ENCODE measurements at regions not wholly inside any gene's neighbourhood (a gene's known extent, or its start where the extent isn't known, plus 50 kb on each side); places are given as distances from the start of the nearest gene placed in this dataset.

DNA sequence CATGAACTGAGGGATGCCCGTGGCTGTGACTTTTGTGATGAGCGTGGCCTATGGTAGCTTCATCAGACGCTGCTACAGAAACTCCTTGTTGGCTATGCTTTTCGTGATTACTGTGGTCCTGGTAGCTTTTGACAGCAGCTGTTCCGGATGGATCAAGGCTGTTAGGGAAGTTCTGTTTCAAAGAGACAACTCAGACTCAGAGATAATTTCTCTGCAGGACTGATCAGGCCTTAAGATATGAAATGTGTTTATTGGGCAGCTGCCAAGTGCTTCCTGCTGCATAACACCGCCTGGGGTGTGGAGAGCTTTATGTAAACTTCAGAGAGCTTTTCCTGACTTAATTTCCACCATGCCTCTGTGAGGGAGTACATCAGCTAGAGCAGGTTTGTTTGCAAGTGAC is 243.8 kb downstream of the TSN start (continued):
- TF ChIP-seq NCOR1 (IDR thresholded peaks at IDR 0.05) (peak; percentile 9; the same call in 1 of the 2 replicates), PML (IDR thresholded peaks at IDR 0.05; ENCODE audit: low read length) (no peak), ZNF24 (IDR thresholded peaks at IDR 0.05) (no peak), LEF1 (IDR thresholded peaks at IDR 0.05) (no peak)

DNA sequence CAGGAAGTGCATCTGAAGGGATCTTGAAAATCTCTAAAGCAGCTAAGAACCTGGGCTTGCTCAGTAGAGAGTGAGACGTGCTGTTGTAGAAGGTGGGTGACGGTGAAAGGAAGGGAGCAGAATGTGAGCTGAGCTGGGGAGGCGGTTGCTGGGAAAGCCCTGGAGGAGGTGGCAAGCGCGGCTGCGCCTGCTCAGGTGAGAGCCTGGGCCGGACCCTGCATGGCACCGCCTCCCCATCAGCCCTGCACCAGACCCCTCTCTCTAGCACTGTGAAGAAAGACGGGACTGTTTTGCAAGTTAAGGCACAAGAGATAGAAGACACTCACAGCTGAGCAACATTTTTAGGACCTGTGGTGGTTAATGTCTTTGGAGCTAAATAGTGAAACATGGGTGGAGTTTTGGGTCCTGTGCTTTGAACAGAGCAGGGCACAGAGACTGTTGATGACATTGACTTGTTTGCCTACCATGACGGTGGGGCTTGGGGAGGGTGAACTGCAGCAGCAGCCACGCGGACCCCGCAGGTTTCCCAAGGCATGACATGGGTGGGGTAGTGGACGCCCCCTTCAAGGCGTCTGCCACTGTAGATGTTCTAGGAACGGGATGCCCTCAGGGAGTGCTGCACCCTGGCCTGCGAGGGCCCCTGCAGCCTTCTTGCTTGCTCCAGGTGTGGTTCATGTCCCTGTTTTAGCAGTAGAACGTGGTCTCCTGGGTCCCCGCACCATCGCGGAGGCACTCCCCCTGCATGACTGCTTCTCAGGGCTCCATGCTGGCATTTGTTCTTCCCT is 245.3 kb downstream of the TSN start:
- no peak overlapping the region for H3K4me2 ChIP-seq (ENCODE audit: insufficient read depth, low read length)
- H3K4me3 ChIP-seq: no peak overlapping the region
- 5% methylated on average over 21 of the region's 21 CpGs for WGBS (ENCODE audit: insufficient coverage, low coverage, missing lambda C conversion rate)
- ATAC-seq: no peak
- ChIA-PET POLR2A (no interaction called here), CTCF (ENCODE audit: low intra/inter-chr PET ratio) (no interaction called here)
- H3K27ac ChIP-seq (ENCODE audit: extremely low read depth, low read depth, low read length): no peak overlapping the region
- DNase-seq (ENCODE audit: extremely low read depth in 1 of 4, low spot score in 3 of 4): no peak
- no TSS peak for BruUV-seq (replicated peaks)
- H3K9me3 ChIP-seq (replicated peaks; ENCODE audit: control insufficient read depth, insufficient read depth, low read depth, low read length): no peaks in the 10 kb centered on the region
- H4K20me1 ChIP-seq (replicated peaks; ENCODE audit: control insufficient read depth, insufficient read depth, low read length): 0 out of 2 replicates have a peak, but pooled peaks cover 4% of the 10 kb centered on the region
- H3K36me3 ChIP-seq (ENCODE audit: control insufficient read depth, insufficient read depth, low read length): no peaks in the 10 kb centered on the region
- no peak for FAIRE-seq
- intact Hi-C loops (cut with micrococcal nuclease): no loop called here
- peaks cover 0 to 8% of the 10 kb centered on the region in 2 experiments; a peak in 2 of 5 replicates for H3K27me3 ChIP-seq (ENCODE audit: control insufficient read depth in 2 of 2, insufficient read depth in 2 of 2, low read length in 2 of 2)
- H3K4me1 ChIP-seq (replicated peaks in 1 of 2; ENCODE audit: control insufficient read depth in 2 of 2, insufficient read depth in 2 of 2, low read length in 2 of 2): peaks cover 0 to 11% of the 10 kb centered on the region in 2 experiments; a peak in 2 of 5 replicates
- no peak overlapping the region for H2AFZ ChIP-seq (ENCODE audit: low read depth, low read length)
- no peak overlapping the region for H3K9ac ChIP-seq (ENCODE audit: insufficient read depth in 1 of 2, low read depth in 2 of 2, low read length in 2 of 2)
- TF ChIP-seq CC2D1A (IDR thresholded peaks at IDR 0.05) (no peak), NR3C1 (CRISPR knock-in tag; IDR thresholded peaks at IDR 0.05) (no peak), BHLHE40 (IDR thresholded peaks at IDR 0.05; ENCODE audit: low read length) (no peak), PHF8 (IDR thresholded peaks at IDR 0.05; ENCODE audit: borderline replicate concordance, low read length) (no peak), DPF2 (IDR thresholded peaks at IDR 0.05) (no peak), ATF2 (CRISPR knock-in tag; IDR thresholded peaks at IDR 0.05) (no peak), KDM2B (CRISPR knock-in tag; IDR thresholded peaks at IDR 0.05) (no peak), KHSRP (IDR thresholded peaks at IDR 0.05) (no peak), TEAD1 (CRISPR knock-in tag; IDR thresholded peaks at IDR 0.05) (no peak), JUN (IDR thresholded peaks at IDR 0.05; ENCODE audit: borderline replicate concordance, low read depth, low read length) (no peak), JUN (CRISPR knock-in tag; IDR thresholded peaks at IDR 0.05; ENCODE audit: borderline replicate concordance) (no peak), ADNP (tag; IDR thresholded peaks at IDR 0.05) (no peak), NR0B1 (IDR thresholded peaks at IDR 0.05; ENCODE audit: partially characterized antibody) (no peak), BCL6 (CRISPR knock-in tag; IDR thresholded peaks at IDR 0.05) (no peak)
- TF ChIP-seq, protein P1, sequence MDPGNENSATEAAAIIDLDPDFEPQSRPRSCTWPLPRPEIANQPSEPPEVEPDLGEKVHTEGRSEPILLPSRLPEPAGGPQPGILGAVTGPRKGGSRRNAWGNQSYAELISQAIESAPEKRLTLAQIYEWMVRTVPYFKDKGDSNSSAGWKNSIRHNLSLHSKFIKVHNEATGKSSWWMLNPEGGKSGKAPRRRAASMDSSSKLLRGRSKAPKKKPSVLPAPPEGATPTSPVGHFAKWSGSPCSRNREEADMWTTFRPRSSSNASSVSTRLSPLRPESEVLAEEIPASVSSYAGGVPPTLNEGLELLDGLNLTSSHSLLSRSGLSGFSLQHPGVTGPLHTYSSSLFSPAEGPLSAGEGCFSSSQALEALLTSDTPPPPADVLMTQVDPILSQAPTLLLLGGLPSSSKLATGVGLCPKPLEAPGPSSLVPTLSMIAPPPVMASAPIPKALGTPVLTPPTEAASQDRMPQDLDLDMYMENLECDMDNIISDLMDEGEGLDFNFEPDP (CRISPR knock-in tag; IDR thresholded peaks at IDR 0.05): no peak
- TF ChIP-seq, protein P2, sequence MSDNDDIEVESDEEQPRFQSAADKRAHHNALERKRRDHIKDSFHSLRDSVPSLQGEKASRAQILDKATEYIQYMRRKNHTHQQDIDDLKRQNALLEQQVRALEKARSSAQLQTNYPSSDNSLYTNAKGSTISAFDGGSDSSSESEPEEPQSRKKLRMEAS (CRISPR knock-in tag; IDR thresholded peaks at IDR 0.05): no peak
- in situ Hi-C loops (cut with MboI): no loop called here
- no peaks in the 10 kb centered on the region for H3K9me1 ChIP-seq (ENCODE audit: control insufficient read depth, insufficient read depth, low read length)
- no peaks in the 10 kb centered on the region for H3K79me2 ChIP-seq (ENCODE audit: control insufficient read depth, insufficient read depth, low read length)
